ENCODE measurements at regions not wholly inside any gene's neighbourhood (a gene's known extent, or its start where the extent isn't known, plus 50 kb on each side); places are given as distances from the start of the nearest gene placed in this dataset.

DNA sequence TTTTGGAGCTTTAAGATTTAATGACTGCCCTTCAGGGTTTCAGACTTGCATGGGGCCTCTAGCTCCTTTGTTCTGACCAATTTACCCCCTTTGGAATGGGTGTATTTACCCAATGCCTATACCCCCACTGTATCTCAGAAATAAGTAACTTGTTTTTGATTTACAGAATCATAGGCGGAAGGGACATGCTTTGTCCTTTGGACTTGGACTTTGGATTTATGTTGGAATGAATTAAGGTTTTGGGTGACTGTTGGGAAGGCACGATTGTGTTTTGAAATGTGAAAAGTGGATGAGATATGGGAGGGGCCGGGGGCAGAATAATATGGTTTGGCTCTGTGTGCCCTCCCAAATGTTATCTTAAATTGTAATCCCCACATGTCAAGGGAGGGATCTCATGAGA, 1824.7 kb downstream of the PCDH7 start:
- H3K4me3 ChIP-seq = no peak overlapping the region
- TF ChIP-seq CTCF (IDR thresholded peaks at IDR 0.05) = no peak
- H3K27ac ChIP-seq = no peak overlapping the region
- H3K27me3 ChIP-seq = no peaks in the 10 kb centered on the region
- no peaks in the 10 kb centered on the region for H3K4me1 ChIP-seq
- DNase-seq (no peak), ATAC-seq (no peak)
- no peaks in the 10 kb centered on the region for H3K36me3 ChIP-seq
- no peaks in the 10 kb centered on the region for H3K9me3 ChIP-seq
- intact Hi-C loops (cut with DNase I) = no loop called here

DNA sequence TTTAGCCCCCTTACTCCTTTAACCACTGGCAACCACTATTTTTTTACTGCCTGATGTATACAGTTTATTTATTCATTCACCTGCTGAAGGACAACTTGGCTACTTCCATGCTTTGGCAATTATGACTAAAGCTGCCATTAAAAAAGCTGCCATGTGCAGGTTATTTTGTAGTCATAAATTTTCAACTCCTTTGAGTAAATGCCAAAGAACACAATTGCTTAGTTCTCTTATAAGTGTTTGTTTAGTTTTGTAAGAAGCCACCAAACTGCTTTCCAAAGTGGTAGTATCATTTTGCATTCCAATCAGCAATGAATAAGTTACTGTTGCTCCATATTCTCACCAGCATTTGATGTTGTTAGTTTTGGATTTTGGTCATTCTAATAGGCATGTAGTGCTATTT, 1831.8 kb downstream of the PCDH7 start:
- Histone ChIP-seq H3K4me1 (no peaks in the 10 kb centered on the region), H3K9me3 (no peaks in the 10 kb centered on the region), H3K27me3 (no peaks in the 10 kb centered on the region), H3K27ac (no peak overlapping the region), H3K36me3 (no peaks in the 10 kb centered on the region), H3K4me3 (no peak overlapping the region)
- ATAC-seq (no peak), DNase-seq (no peak)
- no peak for TF ChIP-seq CTCF (IDR thresholded peaks at IDR 0.05)
- intact Hi-C loops (cut with DNase I) = no loop called here

GRCh38 chr4:32560306-32560705, 1840.1 kb downstream of the PCDH7 start:
- H3K4me1 ChIP-seq = no peaks in the 10 kb centered on the region
- H3K27me3 ChIP-seq = no peaks in the 10 kb centered on the region
- no peaks in the 10 kb centered on the region for H3K9me3 ChIP-seq
- peak overlapping the region; percentile 53 for H3K27ac ChIP-seq
- no peak for TF ChIP-seq CTCF (IDR thresholded peaks at IDR 0.05)
- intact Hi-C loops (cut with DNase I) = no loop called here
- DNase-seq (no peak), ATAC-seq (peak; percentile 72)
- peak overlapping the region; percentile 36 for H3K4me3 ChIP-seq
- no peaks in the 10 kb centered on the region for H3K36me3 ChIP-seq

DNA sequence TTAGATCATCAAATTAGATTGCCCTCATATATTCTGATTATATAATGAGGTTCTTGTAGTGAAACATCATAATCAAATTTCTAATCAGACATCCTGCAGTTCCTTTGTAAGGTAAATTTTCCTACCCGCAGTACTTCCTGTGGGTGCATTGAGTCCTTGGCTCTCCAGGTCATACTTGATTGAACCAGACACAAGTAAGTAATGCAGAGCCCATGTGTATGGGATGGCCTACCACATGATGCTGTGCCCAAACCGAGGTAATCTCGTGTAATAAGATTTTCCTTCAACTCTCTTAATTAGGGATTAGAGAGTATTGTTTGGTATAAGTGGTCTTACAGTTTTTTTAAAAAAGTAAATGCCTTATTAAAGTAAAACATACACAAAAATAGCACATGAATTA, 1841.8 kb downstream of the PCDH7 start:
- Histone ChIP-seq H3K27me3 (no peaks in the 10 kb centered on the region), H3K4me3 (no peak overlapping the region), H3K27ac (no peak overlapping the region), H3K36me3 (no peaks in the 10 kb centered on the region), H3K9me3 (no peaks in the 10 kb centered on the region), H3K4me1 (no peaks in the 10 kb centered on the region)
- TF ChIP-seq CTCF (IDR thresholded peaks at IDR 0.05) = no peak
- intact Hi-C loops (cut with DNase I) = no loop called here
- DNase-seq (no peak), ATAC-seq (no peak)

DNA sequence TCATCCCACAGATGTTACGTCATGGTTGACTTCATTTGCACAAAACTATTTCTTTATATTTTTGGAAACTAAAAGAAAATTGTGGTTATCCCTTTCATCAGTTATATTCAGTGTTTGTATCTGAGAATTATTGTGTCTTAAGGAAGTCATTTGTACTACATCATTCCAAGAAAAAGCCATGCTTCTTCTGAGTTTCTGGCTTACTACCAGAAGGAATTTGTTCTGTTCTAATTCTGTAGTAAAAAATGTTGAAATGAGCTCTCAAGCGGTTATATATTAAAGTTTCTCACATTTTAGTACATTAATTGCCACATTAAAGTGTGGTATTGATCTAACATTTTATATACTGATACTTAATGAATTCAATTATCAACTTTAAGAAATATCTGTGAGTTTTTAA, 1844.5 kb downstream of the PCDH7 start:
- Histone ChIP-seq H3K4me1 (no peaks in the 10 kb centered on the region), H3K36me3 (no peaks in the 10 kb centered on the region), H3K27ac (no peak overlapping the region), H3K9me3 (no peaks in the 10 kb centered on the region), H3K27me3 (no peaks in the 10 kb centered on the region), H3K4me3 (no peak overlapping the region)
- ATAC-seq = no peak
- DNase-seq = no peak
- intact Hi-C loops (cut with DNase I) = no loop called here
- no peak for TF ChIP-seq CTCF (IDR thresholded peaks at IDR 0.05)

GRCh38 chr4:32569861-32570260, 1849.7 kb downstream of the PCDH7 start:
- DNase-seq (no peak), ATAC-seq (peak; percentile 77)
- no peak for TF ChIP-seq CTCF (IDR thresholded peaks at IDR 0.05)
- Histone ChIP-seq H3K27ac (no peak overlapping the region), H3K4me3 (no peak overlapping the region), H3K9me3 (no peaks in the 10 kb centered on the region), H3K36me3 (no peaks in the 10 kb centered on the region), H3K27me3 (no peaks in the 10 kb centered on the region), H3K4me1 (no peaks in the 10 kb centered on the region)
- intact Hi-C loops (cut with DNase I) = no loop called here
